Peyer's patch (tissue), 4 donors: ENCODE measurements at regions not wholly inside any gene's neighbourhood (a gene's known extent, or its start where the extent isn't known, plus 50 kb on each side); places are given as distances from the start of the nearest gene placed in this dataset.

Experiments used
- CTCF ChIP-seq, 6 experiments: fragments of 450-650 bp in 4 of 6; fragments of 200-600 bp in 2 of 6; sonication (generic) in 1 of 6; IDR thresholded peaks; one replicate each; pipeline ENCODE4 v1.5.1; 2017 to 2019; ENCODE audit warnings: antibody characterized with exemption in 6 of 6, mild to moderate bottlenecking in 3 of 6, moderate library complexity in 1 of 6
- POLR2A ChIP-seq, 2 donors: fragments of 450-650 bp; IDR thresholded peaks; one replicate each; pipeline ENCODE4 v1.5.1; 2017; ENCODE audit warnings: antibody characterized with exemption in 2 of 2, mild to moderate bottlenecking in 2 of 2, moderate library complexity in 2 of 2

- TF ChIP-seq CTCF (IDR thresholded peaks at IDR 0.05), result no peak
- TF ChIP-seq POLR2A (IDR thresholded peaks at IDR 0.05), result no peak
Measured at GRCh38 chr2:217289907-217290280, 430.0 kb upstream of the TNP1 start.
